ENCODE measurements at regions not wholly inside any gene's neighbourhood (a gene's known extent, or its start where the extent isn't known, plus 50 kb on each side); places are given as distances from the start of the nearest gene placed in this dataset.

DNA sequence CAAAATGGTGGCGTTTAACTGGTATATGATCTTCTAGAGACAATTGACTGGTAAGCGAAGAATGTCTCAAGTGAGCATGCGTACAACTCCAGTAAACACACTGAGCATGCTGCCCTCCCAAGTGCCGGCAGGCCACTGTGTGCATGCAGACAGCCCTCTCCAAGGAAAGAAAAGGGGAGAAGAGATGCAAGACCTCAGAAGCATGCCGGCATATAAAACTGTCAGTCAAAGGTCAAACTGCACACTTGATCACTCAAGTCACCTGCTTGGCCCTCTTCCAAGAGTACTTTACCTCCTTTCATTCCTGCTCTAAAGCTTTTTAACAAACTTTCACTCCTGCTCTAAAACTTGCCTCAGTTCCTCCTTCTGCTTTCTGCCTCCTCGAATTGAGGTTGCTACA is 910.2 kb downstream of the TAF11L14 start:
- H3K9ac ChIP-seq (ENCODE audit: insufficient read length, low read depth), result no peak overlapping the region
- H3K4me3 ChIP-seq (ENCODE audit: insufficient read length, low read depth), result no peak overlapping the region
- no peak for DNase-seq (ENCODE audit: low read depth, low spot score)
- no peaks in the 10 kb centered on the region for H3K27me3 ChIP-seq (ENCODE audit: insufficient read depth, insufficient read length)
- no peak for TF ChIP-seq SUZ12 (IDR thresholded peaks at IDR 0.05; ENCODE audit: extremely low read depth, insufficient read depth, insufficient read length)
- no peak for TF ChIP-seq ZNF274 (IDR thresholded peaks at IDR 0.05; ENCODE audit: low read depth, low read length)
- H3K4me1 ChIP-seq (ENCODE audit: insufficient read depth, insufficient read length), result no peaks in the 10 kb centered on the region
- H3K36me3 ChIP-seq (ENCODE audit: insufficient read depth, insufficient read length, low read length), result no peaks in the 10 kb centered on the region
- peaks cover 24% of the 10 kb centered on the region for H3K9me3 ChIP-seq (ENCODE audit: insufficient read depth, low read length)

DNA sequence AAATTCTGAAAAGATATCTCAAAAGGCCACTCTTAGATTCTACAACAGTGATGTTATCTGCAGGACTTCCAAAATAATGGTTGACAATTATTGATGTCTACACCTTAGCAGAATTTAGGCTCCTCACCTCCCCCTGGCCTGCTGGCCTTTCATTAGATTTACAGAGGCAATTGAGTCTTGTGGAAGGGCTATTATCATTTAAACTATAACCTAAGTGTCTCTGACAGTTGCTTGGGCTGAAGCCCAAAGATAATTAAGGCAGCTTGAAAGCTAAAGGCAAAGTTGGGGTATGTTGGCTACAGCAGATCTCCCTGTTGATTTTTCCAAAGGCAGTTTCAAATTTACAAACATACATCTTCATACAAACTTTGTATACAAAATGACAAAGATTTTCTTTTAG is 912.3 kb downstream of the TAF11L14 start:
- Histone ChIP-seq H3K36me3 (ENCODE audit: insufficient read depth, insufficient read length, low read length) (no peaks in the 10 kb centered on the region), H3K27me3 (ENCODE audit: insufficient read depth, insufficient read length) (no peaks in the 10 kb centered on the region), H3K4me3 (ENCODE audit: insufficient read length, low read depth) (no peak overlapping the region), H3K9me3 (ENCODE audit: insufficient read depth, low read length) (peaks cover 33% of the 10 kb centered on the region), H3K4me1 (ENCODE audit: insufficient read depth, insufficient read length) (no peaks in the 10 kb centered on the region), H3K9ac (ENCODE audit: insufficient read length, low read depth) (no peak overlapping the region)
- DNase-seq (ENCODE audit: low read depth, low spot score), result peak; percentile 3
- TF ChIP-seq YY1 (IDR thresholded peaks at IDR 0.05; ENCODE audit: insufficient read depth, insufficient read length) (no peak), SUZ12 (IDR thresholded peaks at IDR 0.05; ENCODE audit: extremely low read depth, insufficient read depth, insufficient read length) (no peak), ZNF274 (IDR thresholded peaks at IDR 0.05; ENCODE audit: low read depth, low read length) (no peak)

GRCh38 chr5:18551716-18552115 is 917.5 kb downstream of the TAF11L14 start:
- TF ChIP-seq ZNF274 (IDR thresholded peaks at IDR 0.05; ENCODE audit: low read depth, low read length) (no peak), YY1 (IDR thresholded peaks at IDR 0.05; ENCODE audit: insufficient read depth, insufficient read length) (no peak), SUZ12 (IDR thresholded peaks at IDR 0.05; ENCODE audit: extremely low read depth, insufficient read depth, insufficient read length) (no peak)
- Histone ChIP-seq H3K36me3 (ENCODE audit: insufficient read depth, insufficient read length, low read length) (no peaks in the 10 kb centered on the region), H3K9me3 (ENCODE audit: insufficient read depth, low read length) (peaks cover 56% of the 10 kb centered on the region), H3K9ac (ENCODE audit: insufficient read length, low read depth) (no peak overlapping the region), H3K4me3 (ENCODE audit: insufficient read length, low read depth) (no peak overlapping the region), H3K4me1 (ENCODE audit: insufficient read depth, insufficient read length) (no peaks in the 10 kb centered on the region), H3K27me3 (ENCODE audit: insufficient read depth, insufficient read length) (no peaks in the 10 kb centered on the region)
- no peak for DNase-seq (ENCODE audit: low read depth, low spot score)

DNA sequence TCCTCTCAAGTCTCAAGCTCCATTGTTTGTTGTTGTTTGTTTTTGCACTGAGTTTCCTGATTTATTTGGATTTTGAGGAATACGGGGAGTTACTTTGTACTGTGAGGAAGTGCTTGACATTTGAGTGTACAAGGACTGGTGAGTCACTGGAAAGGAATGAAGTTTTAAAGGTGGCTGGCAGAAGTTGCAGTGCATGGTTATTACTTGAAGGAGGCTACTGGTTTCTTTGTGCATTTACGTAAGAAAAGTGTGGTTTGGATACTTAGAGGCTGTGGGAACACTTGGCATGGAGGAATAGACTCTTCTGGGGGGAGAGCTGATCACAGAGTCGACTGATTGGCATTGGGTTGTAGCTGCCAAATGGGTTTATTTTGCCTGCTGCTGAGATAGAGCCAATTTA is 919.0 kb downstream of the TAF11L14 start:
- TF ChIP-seq YY1 (IDR thresholded peaks at IDR 0.05; ENCODE audit: insufficient read depth, insufficient read length) (no peak), SUZ12 (IDR thresholded peaks at IDR 0.05; ENCODE audit: extremely low read depth, insufficient read depth, insufficient read length) (no peak), ZNF274 (IDR thresholded peaks at IDR 0.05; ENCODE audit: low read depth, low read length) (no peak)
- Histone ChIP-seq H3K36me3 (ENCODE audit: insufficient read depth, insufficient read length, low read length) (no peaks in the 10 kb centered on the region), H3K9me3 (ENCODE audit: insufficient read depth, low read length) (peaks cover 44% of the 10 kb centered on the region)

GRCh38 chr5:18560602-18561001 is 926.3 kb downstream of the TAF11L14 start:
- no peak overlapping the region for H3K4me3 ChIP-seq (ENCODE audit: insufficient read length, low read depth)
- no peaks in the 10 kb centered on the region for H3K27me3 ChIP-seq (ENCODE audit: insufficient read depth, insufficient read length)
- H3K4me1 ChIP-seq (ENCODE audit: insufficient read depth, insufficient read length), result no peaks in the 10 kb centered on the region
- H3K9ac ChIP-seq (ENCODE audit: insufficient read length, low read depth), result no peak overlapping the region
- no peaks in the 10 kb centered on the region for H3K36me3 ChIP-seq (ENCODE audit: insufficient read depth, insufficient read length, low read length)
- H3K9me3 ChIP-seq (ENCODE audit: insufficient read depth, low read length), result no peaks in the 10 kb centered on the region
- TF ChIP-seq YY1 (IDR thresholded peaks at IDR 0.05; ENCODE audit: insufficient read depth, insufficient read length), result no peak
- no peak for TF ChIP-seq ZNF274 (IDR thresholded peaks at IDR 0.05; ENCODE audit: low read depth, low read length)
- TF ChIP-seq SUZ12 (IDR thresholded peaks at IDR 0.05; ENCODE audit: extremely low read depth, insufficient read depth, insufficient read length), result no peak
- DNase-seq (ENCODE audit: low read depth, low spot score), result no peak

More for the DNA sequence above, 919.0 kb downstream of the TAF11L14 start:
- Histone ChIP-seq H3K4me3 (ENCODE audit: insufficient read length, low read depth) (no peak overlapping the region), H3K4me1 (ENCODE audit: insufficient read depth, insufficient read length) (no peaks in the 10 kb centered on the region), H3K27me3 (ENCODE audit: insufficient read depth, insufficient read length) (no peaks in the 10 kb centered on the region), H3K9ac (ENCODE audit: insufficient read length, low read depth) (no peak overlapping the region)
- DNase-seq (ENCODE audit: low read depth, low spot score), result no peak

GRCh38 chr5:18563853-18564252 is 929.6 kb downstream of the TAF11L14 start:
- Histone ChIP-seq H3K27me3 (ENCODE audit: insufficient read depth, insufficient read length) (no peaks in the 10 kb centered on the region), H3K4me3 (ENCODE audit: insufficient read length, low read depth) (no peak overlapping the region), H3K36me3 (ENCODE audit: insufficient read depth, insufficient read length, low read length) (no peaks in the 10 kb centered on the region), H3K9me3 (ENCODE audit: insufficient read depth, low read length) (no peaks in the 10 kb centered on the region), H3K4me1 (ENCODE audit: insufficient read depth, insufficient read length) (no peaks in the 10 kb centered on the region), H3K9ac (ENCODE audit: insufficient read length, low read depth) (no peak overlapping the region)
- no peak for DNase-seq (ENCODE audit: low read depth, low spot score)
- TF ChIP-seq SUZ12 (IDR thresholded peaks at IDR 0.05; ENCODE audit: extremely low read depth, insufficient read depth, insufficient read length) (no peak), YY1 (IDR thresholded peaks at IDR 0.05; ENCODE audit: insufficient read depth, insufficient read length) (no peak), ZNF274 (IDR thresholded peaks at IDR 0.05; ENCODE audit: low read depth, low read length) (no peak)

GRCh38 chr5:18566671-18567070 is 932.4 kb downstream of the TAF11L14 start:
- TF ChIP-seq YY1 (IDR thresholded peaks at IDR 0.05; ENCODE audit: insufficient read depth, insufficient read length), result no peak
- no peak for TF ChIP-seq ZNF274 (IDR thresholded peaks at IDR 0.05; ENCODE audit: low read depth, low read length)
- no peak for TF ChIP-seq SUZ12 (IDR thresholded peaks at IDR 0.05; ENCODE audit: extremely low read depth, insufficient read depth, insufficient read length)
- Histone ChIP-seq H3K4me3 (ENCODE audit: insufficient read length, low read depth) (no peak overlapping the region), H3K27me3 (ENCODE audit: insufficient read depth, insufficient read length) (no peaks in the 10 kb centered on the region), H3K4me1 (ENCODE audit: insufficient read depth, insufficient read length) (no peaks in the 10 kb centered on the region), H3K36me3 (ENCODE audit: insufficient read depth, insufficient read length, low read length) (no peaks in the 10 kb centered on the region), H3K9ac (ENCODE audit: insufficient read length, low read depth) (no peak overlapping the region), H3K9me3 (ENCODE audit: insufficient read depth, low read length) (no peaks in the 10 kb centered on the region)
- DNase-seq (ENCODE audit: low read depth, low spot score), result no peak

GRCh38 chr5:18576586-18576985 is 942.3 kb downstream of the TAF11L14 start:
- no peak for DNase-seq (ENCODE audit: low read depth, low spot score)
- no peak overlapping the region for H3K9ac ChIP-seq (ENCODE audit: insufficient read length, low read depth)
- no peaks in the 10 kb centered on the region for H3K27me3 ChIP-seq (ENCODE audit: insufficient read depth, insufficient read length)
- no peaks in the 10 kb centered on the region for H3K9me3 ChIP-seq (ENCODE audit: insufficient read depth, low read length)
- TF ChIP-seq SUZ12 (IDR thresholded peaks at IDR 0.05; ENCODE audit: extremely low read depth, insufficient read depth, insufficient read length) (no peak), ZNF274 (IDR thresholded peaks at IDR 0.05; ENCODE audit: low read depth, low read length) (no peak), YY1 (IDR thresholded peaks at IDR 0.05; ENCODE audit: insufficient read depth, insufficient read length) (no peak)
- no peaks in the 10 kb centered on the region for H3K36me3 ChIP-seq (ENCODE audit: insufficient read depth, insufficient read length, low read length)
- no peaks in the 10 kb centered on the region for H3K4me1 ChIP-seq (ENCODE audit: insufficient read depth, insufficient read length)
- no peak overlapping the region for H3K4me3 ChIP-seq (ENCODE audit: insufficient read length, low read depth)

Data from NT2/D1 (cell line).